ENCODE measurements at regions not wholly inside any gene's neighbourhood (a gene's known extent, or its start where the extent isn't known, plus 50 kb on each side); places are given as distances from the start of the nearest gene placed in this dataset.

- intact Hi-C loops (cut with micrococcal nuclease; ENCODE audit: unreplicated experiment) (no loop called here), in situ Hi-C loops (cut with HindIII; ENCODE audit: low pct_unique_long_range_greater_than_20kb, low sequenced_read_pairs) (no loop called here)
- 0 out of 2 replicates have a peak, but pooled peaks have one; percentile 19 for ATAC-seq
- no TSS peak for BruUV-seq (replicated peaks)
- Histone ChIP-seq H3K36me3 (ENCODE audit: control insufficient read depth, insufficient read depth, low read length) (no peaks in the 10 kb centered on the region), H3K4me1 (ENCODE audit: control insufficient read depth, insufficient read depth, low read length) (peaks cover 7% of the 10 kb centered on the region; the same call in 1 of the 2 replicates), H3K27ac (ENCODE audit: low read length) (no peak overlapping the region), H3K4me3 (ENCODE audit: low read depth in 2 of 2, low read length in 2 of 2) (no peak overlapping the region), H3K9me3 (ENCODE audit: control insufficient read depth, insufficient read depth, low read depth, low read length) (no peaks in the 10 kb centered on the region), H3K27me3 (ENCODE audit: control insufficient read depth, insufficient read depth, low read length) (no peaks in the 10 kb centered on the region)
- DNase-seq (ENCODE audit: low read depth, low spot score): no peak
- CTCF ChIA-PET: interaction anchor here (0.6 kb wide), 2 partner anchors 43 to 251 kb away, joined by 4 to 12 read pairs; no protein-coding TSS in a partner anchor
- TF ChIP-seq TCF7L2 (IDR thresholded peaks at IDR 0.05; ENCODE audit: low read depth, low read length): no peak
- no peak for TF ChIP-seq POLR2AphosphoS5 (IDR thresholded peaks at IDR 0.05; ENCODE audit: low read depth, low read length)
- TF ChIP-seq, protein P1, sequence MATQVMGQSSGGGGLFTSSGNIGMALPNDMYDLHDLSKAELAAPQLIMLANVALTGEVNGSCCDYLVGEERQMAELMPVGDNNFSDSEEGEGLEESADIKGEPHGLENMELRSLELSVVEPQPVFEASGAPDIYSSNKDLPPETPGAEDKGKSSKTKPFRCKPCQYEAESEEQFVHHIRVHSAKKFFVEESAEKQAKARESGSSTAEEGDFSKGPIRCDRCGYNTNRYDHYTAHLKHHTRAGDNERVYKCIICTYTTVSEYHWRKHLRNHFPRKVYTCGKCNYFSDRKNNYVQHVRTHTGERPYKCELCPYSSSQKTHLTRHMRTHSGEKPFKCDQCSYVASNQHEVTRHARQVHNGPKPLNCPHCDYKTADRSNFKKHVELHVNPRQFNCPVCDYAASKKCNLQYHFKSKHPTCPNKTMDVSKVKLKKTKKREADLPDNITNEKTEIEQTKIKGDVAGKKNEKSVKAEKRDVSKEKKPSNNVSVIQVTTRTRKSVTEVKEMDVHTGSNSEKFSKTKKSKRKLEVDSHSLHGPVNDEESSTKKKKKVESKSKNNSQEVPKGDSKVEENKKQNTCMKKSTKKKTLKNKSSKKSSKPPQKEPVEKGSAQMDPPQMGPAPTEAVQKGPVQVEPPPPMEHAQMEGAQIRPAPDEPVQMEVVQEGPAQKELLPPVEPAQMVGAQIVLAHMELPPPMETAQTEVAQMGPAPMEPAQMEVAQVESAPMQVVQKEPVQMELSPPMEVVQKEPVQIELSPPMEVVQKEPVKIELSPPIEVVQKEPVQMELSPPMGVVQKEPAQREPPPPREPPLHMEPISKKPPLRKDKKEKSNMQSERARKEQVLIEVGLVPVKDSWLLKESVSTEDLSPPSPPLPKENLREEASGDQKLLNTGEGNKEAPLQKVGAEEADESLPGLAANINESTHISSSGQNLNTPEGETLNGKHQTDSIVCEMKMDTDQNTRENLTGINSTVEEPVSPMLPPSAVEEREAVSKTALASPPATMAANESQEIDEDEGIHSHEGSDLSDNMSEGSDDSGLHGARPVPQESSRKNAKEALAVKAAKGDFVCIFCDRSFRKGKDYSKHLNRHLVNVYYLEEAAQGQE (IDR thresholded peaks at IDR 0.05; ENCODE audit: insufficient read depth in 1 of 2, low read depth in 2 of 2, low read length in 1 of 2): no peak
- TF ChIP-seq SIN3A (IDR thresholded peaks at IDR 0.05; ENCODE audit: borderline replicate concordance, insufficient read depth, low read depth, low read length): no peak
- TF ChIP-seq, protein P2, sequence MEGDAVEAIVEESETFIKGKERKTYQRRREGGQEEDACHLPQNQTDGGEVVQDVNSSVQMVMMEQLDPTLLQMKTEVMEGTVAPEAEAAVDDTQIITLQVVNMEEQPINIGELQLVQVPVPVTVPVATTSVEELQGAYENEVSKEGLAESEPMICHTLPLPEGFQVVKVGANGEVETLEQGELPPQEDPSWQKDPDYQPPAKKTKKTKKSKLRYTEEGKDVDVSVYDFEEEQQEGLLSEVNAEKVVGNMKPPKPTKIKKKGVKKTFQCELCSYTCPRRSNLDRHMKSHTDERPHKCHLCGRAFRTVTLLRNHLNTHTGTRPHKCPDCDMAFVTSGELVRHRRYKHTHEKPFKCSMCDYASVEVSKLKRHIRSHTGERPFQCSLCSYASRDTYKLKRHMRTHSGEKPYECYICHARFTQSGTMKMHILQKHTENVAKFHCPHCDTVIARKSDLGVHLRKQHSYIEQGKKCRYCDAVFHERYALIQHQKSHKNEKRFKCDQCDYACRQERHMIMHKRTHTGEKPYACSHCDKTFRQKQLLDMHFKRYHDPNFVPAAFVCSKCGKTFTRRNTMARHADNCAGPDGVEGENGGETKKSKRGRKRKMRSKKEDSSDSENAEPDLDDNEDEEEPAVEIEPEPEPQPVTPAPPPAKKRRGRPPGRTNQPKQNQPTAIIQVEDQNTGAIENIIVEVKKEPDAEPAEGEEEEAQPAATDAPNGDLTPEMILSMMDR (IDR thresholded peaks at IDR 0.05): no peak
- POLR2A ChIA-PET: interaction anchor here (0.6 kb wide), 1 partner anchor 64 kb away, joined by 3 read pairs; no protein-coding TSS in a partner anchor
Measured at GRCh38 chr16:85383836-85384832, 229.0 kb upstream of the GSE1 start.

DNA sequence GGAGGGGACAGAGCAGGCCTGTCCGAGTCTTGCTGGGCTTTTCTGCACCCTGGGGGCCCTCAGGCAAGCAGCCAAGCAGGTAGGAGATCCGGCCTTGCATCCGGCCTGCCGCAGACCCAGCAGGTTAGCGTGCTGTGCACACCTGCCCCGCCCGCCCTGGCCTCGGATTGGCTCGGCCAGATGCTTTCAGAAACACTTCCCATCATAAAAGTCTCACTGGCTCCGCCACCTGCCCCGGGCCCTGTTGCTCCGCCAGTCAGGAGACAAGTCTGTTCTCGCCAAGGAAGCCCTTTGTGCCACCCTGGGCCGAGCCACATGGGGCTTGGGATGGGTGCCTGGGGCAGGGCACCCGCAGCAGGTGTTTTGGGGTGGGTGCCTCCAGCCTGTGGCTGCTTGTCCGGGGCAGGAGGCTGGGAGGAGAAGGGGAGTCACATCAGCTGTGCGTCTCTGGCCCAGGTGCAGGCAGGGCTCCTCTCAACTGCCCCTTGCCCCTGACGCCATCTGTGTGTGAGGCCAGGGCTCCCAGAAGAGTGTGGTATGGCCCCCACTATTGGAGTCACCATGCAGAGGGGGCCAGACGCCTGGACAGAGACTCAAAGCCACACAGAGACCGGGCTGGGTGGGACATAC, 228.2 kb upstream of the GSE1 start:
- in situ Hi-C loops (cut with HindIII; ENCODE audit: low pct_unique_long_range_greater_than_20kb, low sequenced_read_pairs): no loop called here
- intact Hi-C loops (cut with micrococcal nuclease; ENCODE audit: unreplicated experiment): no loop called here
- POLR2A ChIA-PET: no interaction called here
- Histone ChIP-seq H3K27me3 (ENCODE audit: control insufficient read depth, insufficient read depth, low read length) (no peaks in the 10 kb centered on the region), H3K9me3 (ENCODE audit: control insufficient read depth, insufficient read depth, low read depth, low read length) (no peaks in the 10 kb centered on the region), H3K27ac (ENCODE audit: low read length) (no peak overlapping the region), H3K36me3 (ENCODE audit: control insufficient read depth, insufficient read depth, low read length) (no peaks in the 10 kb centered on the region), H3K4me1 (ENCODE audit: control insufficient read depth, insufficient read depth, low read length) (peaks cover 7% of the 10 kb centered on the region; the same call in 1 of the 2 replicates), H3K4me3 (ENCODE audit: low read depth in 2 of 2, low read length in 2 of 2) (no peak overlapping the region)
- DNase-seq (ENCODE audit: low read depth, low spot score) (no peak), ATAC-seq (0 out of 2 replicates have a peak, but pooled peaks have one; percentile 9)
- TF ChIP-seq POLR2AphosphoS5 (IDR thresholded peaks at IDR 0.05; ENCODE audit: low read depth, low read length): no peak
- TF ChIP-seq, protein P2 (IDR thresholded peaks at IDR 0.05): no peak
- TF ChIP-seq TCF7L2 (IDR thresholded peaks at IDR 0.05; ENCODE audit: low read depth, low read length): no peak
- TF ChIP-seq, protein P1 (IDR thresholded peaks at IDR 0.05; ENCODE audit: insufficient read depth in 1 of 2, low read depth in 2 of 2, low read length in 1 of 2): no peak
- no peak for TF ChIP-seq SIN3A (IDR thresholded peaks at IDR 0.05; ENCODE audit: borderline replicate concordance, insufficient read depth, low read depth, low read length)
- CTCF ChIA-PET: interaction anchor here (0.6 kb wide), 1 partner anchor 252 kb away, joined by 12 read pairs; no protein-coding TSS in a partner anchor
- no TSS peak for BruUV-seq (replicated peaks)
